Endothelial cell of umbilical vein (primary cell): ENCODE measurements at regions not wholly inside any gene's neighbourhood (a gene's known extent, or its start where the extent isn't known, plus 50 kb on each side); places are given as distances from the start of the nearest gene placed in this dataset.

ENCODE experiments used
- BruUV-seq: library from RNA; stranded (reverse); fragments of 400-500 nt; replicated peaks from 2 replicates; lab custom pipeline; 2021; lab: Mats Ljungman, UMichigan
- CTCF ChIA-PET: fragments of 300-600, 350-600 bp; sonication (Branson Sonifier 250); formaldehyde crosslinking; loops from one replicate; lab custom pipeline; 2021; ENCODE audit warnings: antibody characterized with exemption, inconsistent platforms; lab: Charles Lee
- POLR2A ChIA-PET: fragments of 300-600, 350-600 bp; sonication (Branson Sonifier 250); formaldehyde crosslinking; loops from one replicate; lab custom pipeline; 2021; ENCODE audit warnings: antibody characterized with exemption, inconsistent platforms; lab: Charles Lee
- DNase-seq: peaks from one replicate; pipeline ENCODE4 v3.0.0-alpha.2; 2011; ENCODE audit warnings: low read depth, low spot score
- FAIRE-seq: peaks from 2 replicates; lab custom pipeline; 2011; peaks lifted over from hg19 to GRCh38; lab: Jason Lieb, UNC
- H2AFZ ChIP-seq: 2 replicates; pipeline ENCODE4 v1.6.0; 2012; ENCODE audit warnings: low read depth, low read length, control low read depth, inconsistent platforms
- H3K27ac ChIP-seq: 2 replicates; pipeline ENCODE4 v1.5.1; 2011; ENCODE audit warnings: low read depth, mild to moderate bottlenecking, control low read depth, low read length, moderate library complexity; ENCODE audit not compliant: insufficient read depth
- H3K27me3 ChIP-seq, 2 experiments: 2 replicates each; pipeline versions ENCODE4 v1.6.0 to v1.6.1; 2011; ENCODE audit warnings: low read length in 2 of 2, mixed read lengths in 1 of 2; ENCODE audit not compliant: control insufficient read depth in 2 of 2, insufficient read depth in 2 of 2
- H3K36me3 ChIP-seq, 2 experiments: 2 replicates in 1 of 2; 3 replicates in 1 of 2; pipeline ENCODE4 v1.5.1; 2011; ENCODE audit warnings: low read length in 2 of 2, mild to moderate bottlenecking in 1 of 2, moderate library complexity in 1 of 2; ENCODE audit not compliant: control insufficient read depth in 2 of 2, insufficient read depth in 2 of 2; ENCODE audit errors: extremely low read depth in 1 of 2
- H3K4me1 ChIP-seq: 3 replicates; pipeline ENCODE4 v1.5.1; 2011; ENCODE audit warnings: mild to moderate bottlenecking, low read length; ENCODE audit not compliant: control insufficient read depth, insufficient read depth; ENCODE audit errors: extremely low read depth
- H3K4me2 ChIP-seq: 2 replicates; pipeline ENCODE4 v1.6.1; 2011; ENCODE audit warnings: low read length, control low read depth, mixed read lengths; ENCODE audit not compliant: insufficient read depth
- H3K4me3 ChIP-seq, 3 experiments: fragments of 200-600 bp in 1 of 3; sonication (generic), shearing (Covaris generic) in 1 of 3; replicated peaks in 1 of 3; 2 replicates each; pipeline ENCODE4 v1.5.1; 2011 to 2016; ENCODE audit warnings: control low read depth in 3 of 3, low read length in 3 of 3, mild to moderate bottlenecking in 2 of 3, inconsistent platforms in 1 of 3, low read depth in 1 of 3, moderate library complexity in 1 of 3; ENCODE audit not compliant: insufficient read depth in 1 of 3
- H3K79me2 ChIP-seq: 2 replicates; pipeline ENCODE4 v1.6.0; 2012; ENCODE audit warnings: low read length, inconsistent platforms; ENCODE audit not compliant: control insufficient read depth, insufficient read depth
- H3K9ac ChIP-seq: replicated peaks from 2 replicates; pipeline ENCODE3; 2011; ENCODE audit warnings: low read length, control low read depth; ENCODE audit not compliant: insufficient read depth; ENCODE audit errors: extremely low read depth
- H3K9me1 ChIP-seq: replicated peaks from 3 replicates; pipeline ENCODE4 v1.6.0; 2011; ENCODE audit warnings: mild to moderate bottlenecking, low read length; ENCODE audit not compliant: control insufficient read depth, insufficient read depth; ENCODE audit errors: extremely low read depth
- H3K9me3 ChIP-seq: replicated peaks from 2 replicates; pipeline ENCODE4 v1.5.1; 2012; ENCODE audit warnings: low read length, inconsistent platforms; ENCODE audit not compliant: control insufficient read depth, insufficient read depth
- H4K20me1 ChIP-seq: replicated peaks from 2 replicates; pipeline ENCODE3; 2011; ENCODE audit warnings: mild to moderate bottlenecking, low read length; ENCODE audit not compliant: control insufficient read depth, insufficient read depth; ENCODE audit errors: extremely low read depth
- EZH2 ChIP-seq: IDR thresholded peaks from 2 replicates; pipeline ENCODE4 v1.6.1; 2012; ENCODE audit warnings: borderline replicate concordance, low read depth, mild to moderate bottlenecking, moderate library complexity, low read length, inconsistent platforms; ENCODE audit not compliant: severe bottlenecking
- FOS ChIP-seq: IDR thresholded peaks from 2 replicates; pipeline ENCODE4 v1.6.1; 2011; ENCODE audit warnings: mild to moderate bottlenecking, low read length, moderate library complexity, borderline replicate concordance; ENCODE audit not compliant: insufficient read depth
- GATA2 ChIP-seq: IDR thresholded peaks from 2 replicates; pipeline ENCODE4 v1.7.0; 2011; ENCODE audit warnings: low read depth, mild to moderate bottlenecking, moderate library complexity, mixed read lengths, low read length; ENCODE audit not compliant: insufficient read length, insufficient read depth
- JUN ChIP-seq: IDR thresholded peaks from 2 replicates; pipeline ENCODE4 v1.6.1; 2011; ENCODE audit warnings: borderline replicate concordance, low read depth; ENCODE audit not compliant: insufficient read length, insufficient read depth
- MYC ChIP-seq: IDR thresholded peaks from one replicate; pipeline ENCODE4 v1.6.1; 2011; ENCODE audit warnings: mild to moderate bottlenecking, low read depth, low read length
- POLR2A ChIP-seq: IDR thresholded peaks from 2 replicates; pipeline ENCODE4 v1.6.1; 2012; ENCODE audit warnings: low read depth, mild to moderate bottlenecking, control low read depth, low read length
- POLR2AphosphoS5 ChIP-seq: IDR thresholded peaks from 2 replicates; pipeline ENCODE4 v1.6.1; 2012; ENCODE audit warnings: low read depth, mild to moderate bottlenecking, control low read depth, low read length, moderate library complexity; ENCODE audit not compliant: insufficient read depth
- dilution Hi-C: fragments of 300-500 bp; cut with MboI; formaldehyde crosslinking; loops from one replicate; pipeline ENCODE4 v1.15.0; 2019; ENCODE audit warnings: low sequenced_read_pairs; ENCODE audit not compliant: extremely low pct_ligation_motif_present
- intact Hi-C: fragments of 100-400 bp; cut with micrococcal nuclease; formaldehyde crosslinking; loops from one replicate; pipeline ENCODE4 v1.10.0; 2022
- TF ChIP-seq, protein P1 (sequence below): IDR thresholded peaks from 2 replicates; pipeline ENCODE4 v1.6.1; 2011; ENCODE audit not compliant: insufficient read depth, insufficient read length
- TF ChIP-seq, protein P2 (sequence below), 2 donors: IDR thresholded peaks; 1 replicate in 1 of 2; 2 replicates in 1 of 2; pipeline ENCODE4 v1.5.1; 2011; ENCODE audit warnings: low read length in 2 of 2, mild to moderate bottlenecking in 2 of 2, moderate library complexity in 2 of 2, control low read depth in 1 of 2, inconsistent platforms in 1 of 2, low read depth in 1 of 2; ENCODE audit not compliant: insufficient read depth in 1 of 2; ENCODE audit errors: extremely low read depth in 1 of 2

DNA sequence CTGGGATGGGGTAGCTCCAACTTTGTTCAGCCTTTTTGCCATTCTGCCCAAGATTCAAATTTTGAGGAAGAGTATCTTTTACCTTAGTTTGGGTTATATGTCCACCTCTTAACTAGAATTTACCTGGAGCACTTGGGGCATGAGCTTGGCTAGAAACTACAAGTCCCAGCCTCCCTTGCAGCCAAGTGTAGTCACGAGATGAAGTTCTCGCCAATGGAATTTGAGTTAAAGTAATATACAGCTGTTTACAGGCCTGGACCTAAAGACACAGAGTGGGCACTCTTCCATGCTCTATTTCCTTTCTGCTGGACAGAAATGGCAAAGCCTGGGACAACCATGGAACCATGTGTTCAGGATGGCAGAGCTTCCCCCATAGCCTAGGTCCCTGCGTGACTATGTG lies 233.6 kb upstream of the GATB start:
- ChIA-PET CTCF (no interaction called here), POLR2A (no interaction called here)
- Histone ChIP-seq H3K9ac (no peak overlapping the region), H3K9me1 (no peaks in the 10 kb centered on the region), H3K36me3 (no peaks in the 10 kb centered on the region), H3K4me1 (no peaks in the 10 kb centered on the region), H3K9me3 (no peaks in the 10 kb centered on the region), H3K27ac (no peak overlapping the region), H4K20me1 (no peaks in the 10 kb centered on the region), H3K79me2 (no peaks in the 10 kb centered on the region), H2AFZ (no peak overlapping the region), H3K27me3 (no peaks in the 10 kb centered on the region), H3K4me2 (no peak overlapping the region), H3K4me3 (no peak overlapping the region)
- no peak for TF ChIP-seq MYC
- TF ChIP-seq POLR2A, result no peak
- no peak for TF ChIP-seq POLR2AphosphoS5
- TF ChIP-seq GATA2, result no peak
- TF ChIP-seq, protein P1, sequence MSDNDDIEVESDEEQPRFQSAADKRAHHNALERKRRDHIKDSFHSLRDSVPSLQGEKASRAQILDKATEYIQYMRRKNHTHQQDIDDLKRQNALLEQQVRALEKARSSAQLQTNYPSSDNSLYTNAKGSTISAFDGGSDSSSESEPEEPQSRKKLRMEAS, result no peak
- no peak for TF ChIP-seq JUN
- no peak for TF ChIP-seq EZH2
- TF ChIP-seq FOS, result no peak
- TF ChIP-seq, protein P2, sequence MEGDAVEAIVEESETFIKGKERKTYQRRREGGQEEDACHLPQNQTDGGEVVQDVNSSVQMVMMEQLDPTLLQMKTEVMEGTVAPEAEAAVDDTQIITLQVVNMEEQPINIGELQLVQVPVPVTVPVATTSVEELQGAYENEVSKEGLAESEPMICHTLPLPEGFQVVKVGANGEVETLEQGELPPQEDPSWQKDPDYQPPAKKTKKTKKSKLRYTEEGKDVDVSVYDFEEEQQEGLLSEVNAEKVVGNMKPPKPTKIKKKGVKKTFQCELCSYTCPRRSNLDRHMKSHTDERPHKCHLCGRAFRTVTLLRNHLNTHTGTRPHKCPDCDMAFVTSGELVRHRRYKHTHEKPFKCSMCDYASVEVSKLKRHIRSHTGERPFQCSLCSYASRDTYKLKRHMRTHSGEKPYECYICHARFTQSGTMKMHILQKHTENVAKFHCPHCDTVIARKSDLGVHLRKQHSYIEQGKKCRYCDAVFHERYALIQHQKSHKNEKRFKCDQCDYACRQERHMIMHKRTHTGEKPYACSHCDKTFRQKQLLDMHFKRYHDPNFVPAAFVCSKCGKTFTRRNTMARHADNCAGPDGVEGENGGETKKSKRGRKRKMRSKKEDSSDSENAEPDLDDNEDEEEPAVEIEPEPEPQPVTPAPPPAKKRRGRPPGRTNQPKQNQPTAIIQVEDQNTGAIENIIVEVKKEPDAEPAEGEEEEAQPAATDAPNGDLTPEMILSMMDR (IDR thresholded peaks at IDR 0.05; ENCODE audit: extremely low read depth in 1 of 2, insufficient read depth in 1 of 2, low read depth in 1 of 2, low read length in 2 of 2), result no peak
- no peak for FAIRE-seq
- intact Hi-C loops, result no loop called here
- BruUV-seq, result no TSS peak
- DNase-seq, result no peak
- dilution Hi-C loops, result no loop called here
